NB4 (cell line): ENCODE measurements at regions not wholly inside any gene's neighbourhood (a gene's known extent, or its start where the extent isn't known, plus 50 kb on each side); places are given as distances from the start of the nearest gene placed in this dataset.

ENCODE experiments used
- DNase-seq: peaks from one replicate; pipeline ENCODE4 v3.0.0; 2010; ENCODE audit warnings: low read depth
- H3K4me3 ChIP-seq: one replicate; pipeline ENCODE4 v1.5.1; 2011; ENCODE audit warnings: mild to moderate bottlenecking, low read depth, low read length, moderate library complexity
- CTCF ChIP-seq: IDR thresholded peaks from one replicate; pipeline ENCODE4 v1.5.1; 2012; ENCODE audit warnings: low read depth, low read length
- MAX ChIP-seq: IDR thresholded peaks from 2 replicates; pipeline ENCODE4 v1.6.1; 2011; ENCODE audit warnings: low read depth, low read length
- MYC ChIP-seq: IDR thresholded peaks from 2 replicates; pipeline ENCODE4 v1.6.1; 2011; ENCODE audit warnings: low read depth, low read length
- POLR2A ChIP-seq: IDR thresholded peaks from 2 replicates; pipeline ENCODE4 v1.6.1; 2011; ENCODE audit warnings: mild to moderate bottlenecking; ENCODE audit not compliant: insufficient read length; ENCODE audit errors: extremely low read depth

GRCh38 chr11:119520966-119521365 is 98.0 kb upstream of the THY1 start:
- DNase-seq: no peak
- H3K4me3 ChIP-seq: no peak overlapping the region
- TF ChIP-seq MYC (no peak), POLR2A (no peak), MAX (no peak), CTCF (no peak)

- DNase-seq: no peak
- TF ChIP-seq POLR2A: no peak
- H3K4me3 ChIP-seq: no peak overlapping the region
Measured at GRCh38 chr11:119520400-119520799, 97.4 kb upstream of the THY1 start.

- DNase-seq: no peak
- TF ChIP-seq POLR2A (no peak), CTCF (no peak), MAX (no peak), MYC (no peak)
- no peak overlapping the region for H3K4me3 ChIP-seq
Measured at GRCh38 chr11:119519796-119520195, 96.8 kb upstream of the THY1 start.

- peak; percentile 69 for DNase-seq
- TF ChIP-seq POLR2A: no peak
- no peak for TF ChIP-seq MYC
- TF ChIP-seq MAX: no peak
- TF ChIP-seq CTCF: no peak
- no peak overlapping the region for H3K4me3 ChIP-seq
Measured at GRCh38 chr11:119518746-119519730, 96.1 kb upstream of the THY1 start.

GRCh38 chr11:119515771-119516400 is 92.9 kb upstream of the THY1 start:
- DNase-seq: no peak
- TF ChIP-seq CTCF: no peak
- TF ChIP-seq MAX: no peak
- no peak for TF ChIP-seq POLR2A
- TF ChIP-seq MYC: no peak
- H3K4me3 ChIP-seq: no peak overlapping the region

GRCh38 chr11:119513806-119514170 is 90.8 kb upstream of the THY1 start:
- no peak for TF ChIP-seq CTCF
- TF ChIP-seq MAX: no peak
- no peak for TF ChIP-seq MYC
- TF ChIP-seq POLR2A: no peak
- DNase-seq: no peak
- H3K4me3 ChIP-seq: no peak overlapping the region
